HG02885 (cell line): ENCODE measurements at regions not wholly inside any gene's neighbourhood (a gene's known extent, or its start where the extent isn't known, plus 50 kb on each side); places are given as distances from the start of the nearest gene placed in this dataset.

Experiments used
- ATAC-seq: cut with Tn5 transposase; IDR thresholded peaks from one replicate; pipeline ENCODE4 v1.9.1; 2021; ENCODE audit warnings: mild to moderate bottlenecking; ENCODE audit not compliant: unreplicated experiment, poor library complexity

DNA sequence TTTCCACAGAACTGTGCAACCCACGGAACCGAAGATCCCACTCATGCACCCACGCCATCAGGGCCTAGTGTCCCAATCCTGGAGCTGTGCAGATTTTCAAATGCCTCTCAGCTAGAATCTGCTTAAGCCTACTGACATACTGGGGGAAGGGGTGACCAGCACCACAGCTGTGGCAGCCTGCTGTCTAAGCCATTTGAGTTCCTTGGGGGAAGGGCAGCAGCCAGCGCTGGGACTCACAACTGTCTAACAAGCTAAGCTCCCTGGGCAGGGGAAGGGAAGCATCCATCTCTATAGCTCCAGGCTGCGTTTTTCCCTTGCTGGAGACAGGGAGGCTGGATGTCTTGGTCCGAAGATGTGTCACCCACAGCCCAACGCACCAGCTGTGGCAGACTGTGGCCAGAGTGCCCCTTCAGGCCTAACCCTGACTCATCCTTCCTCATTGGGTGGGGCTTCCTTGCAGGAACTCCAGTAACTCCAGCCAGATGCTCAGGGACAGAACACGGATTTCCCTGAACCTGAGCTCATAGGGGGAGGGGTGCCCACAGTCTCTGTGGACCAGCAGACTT, 194.8 kb downstream of the CHRDL1 start:
- ATAC-seq = no peak

DNA sequence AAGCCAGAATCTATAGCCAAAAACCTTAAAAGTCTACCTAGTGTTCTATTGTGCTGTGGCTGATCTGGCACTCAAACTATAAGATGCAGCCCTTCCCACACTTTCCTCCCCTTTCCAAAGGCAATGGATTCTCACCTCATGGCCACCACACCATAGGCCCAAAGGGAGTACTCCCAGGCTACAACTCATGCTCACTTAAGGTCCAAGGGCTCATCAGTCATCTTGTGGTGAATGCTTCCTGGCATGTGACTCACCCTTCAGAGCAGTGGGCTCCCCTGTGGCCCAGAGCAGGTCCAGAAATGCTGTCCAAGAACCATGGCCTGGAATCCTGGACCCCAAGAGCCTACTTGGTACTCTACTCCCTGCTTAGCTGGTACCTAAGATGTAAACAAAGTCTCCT, 181.0 kb downstream of the CHRDL1 start:
- ATAC-seq = no peak
